Epithelial cell of esophagus (primary cell): ENCODE measurements at regions not wholly inside any gene's neighbourhood (a gene's known extent, or its start where the extent isn't known, plus 50 kb on each side); places are given as distances from the start of the nearest gene placed in this dataset.

Source experiments
- DNase-seq: peaks from one replicate; pipeline ENCODE4 v3.0.0; 2010; ENCODE audit warnings: low read depth
- H3K4me3 ChIP-seq: 2 replicates; pipeline ENCODE4 v1.5.1; 2011; ENCODE audit warnings: mild to moderate bottlenecking, low read length, control low read depth
- TF ChIP-seq, protein P1 (sequence below): IDR thresholded peaks from 2 replicates; pipeline ENCODE4 v1.5.1; 2011; ENCODE audit warnings: low read depth, mild to moderate bottlenecking, low read length, control low read depth, inconsistent platforms; ENCODE audit not compliant: insufficient read depth; ENCODE audit errors: missing control alignments

DNA sequence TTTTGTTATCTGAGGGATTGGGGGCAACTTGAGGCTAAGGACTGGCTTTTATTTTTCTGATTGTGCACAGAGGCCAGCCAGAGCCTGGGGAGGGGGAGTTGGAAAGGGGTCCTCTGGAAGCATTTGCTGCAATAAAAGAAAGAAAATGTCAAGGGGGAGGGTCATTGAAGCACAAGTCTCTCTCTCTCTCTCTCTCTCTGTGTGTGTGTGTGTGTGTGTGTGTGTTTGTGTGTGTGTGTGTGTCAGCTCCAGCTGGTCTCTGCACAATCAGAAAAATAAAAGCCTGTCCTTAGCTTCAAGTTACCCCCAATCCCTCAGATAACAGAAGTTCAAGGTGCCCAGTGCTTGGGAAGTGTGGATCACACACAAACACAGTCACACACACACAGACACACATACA lies 52.1 kb upstream of the CCDC174 start:
- H3K4me3 ChIP-seq, result no peak overlapping the region
- no peak for DNase-seq
- TF ChIP-seq, protein P1, sequence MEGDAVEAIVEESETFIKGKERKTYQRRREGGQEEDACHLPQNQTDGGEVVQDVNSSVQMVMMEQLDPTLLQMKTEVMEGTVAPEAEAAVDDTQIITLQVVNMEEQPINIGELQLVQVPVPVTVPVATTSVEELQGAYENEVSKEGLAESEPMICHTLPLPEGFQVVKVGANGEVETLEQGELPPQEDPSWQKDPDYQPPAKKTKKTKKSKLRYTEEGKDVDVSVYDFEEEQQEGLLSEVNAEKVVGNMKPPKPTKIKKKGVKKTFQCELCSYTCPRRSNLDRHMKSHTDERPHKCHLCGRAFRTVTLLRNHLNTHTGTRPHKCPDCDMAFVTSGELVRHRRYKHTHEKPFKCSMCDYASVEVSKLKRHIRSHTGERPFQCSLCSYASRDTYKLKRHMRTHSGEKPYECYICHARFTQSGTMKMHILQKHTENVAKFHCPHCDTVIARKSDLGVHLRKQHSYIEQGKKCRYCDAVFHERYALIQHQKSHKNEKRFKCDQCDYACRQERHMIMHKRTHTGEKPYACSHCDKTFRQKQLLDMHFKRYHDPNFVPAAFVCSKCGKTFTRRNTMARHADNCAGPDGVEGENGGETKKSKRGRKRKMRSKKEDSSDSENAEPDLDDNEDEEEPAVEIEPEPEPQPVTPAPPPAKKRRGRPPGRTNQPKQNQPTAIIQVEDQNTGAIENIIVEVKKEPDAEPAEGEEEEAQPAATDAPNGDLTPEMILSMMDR, result no peak

DNA sequence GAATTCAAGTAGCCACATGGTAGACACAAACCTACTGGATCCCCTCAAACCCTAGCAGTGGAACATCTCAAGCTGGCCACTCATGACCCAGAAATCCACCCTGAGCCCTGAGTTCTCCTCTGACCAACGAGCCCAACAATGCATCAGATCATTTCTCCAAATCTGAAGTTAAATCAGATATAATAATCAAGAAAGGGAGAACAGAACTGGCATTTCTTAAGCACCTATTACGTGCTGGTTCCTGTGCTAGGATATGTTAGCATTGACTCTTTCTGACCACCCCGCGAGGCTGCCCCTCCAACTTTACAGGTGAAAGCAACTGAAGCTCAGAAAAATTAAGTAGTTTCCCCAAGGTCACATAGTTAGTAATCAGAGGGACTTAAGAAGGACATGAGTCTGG lies 51.5 kb upstream of the CCDC174 start:
- no peak for DNase-seq
- no peak overlapping the region for H3K4me3 ChIP-seq
- TF ChIP-seq, protein P1, result no peak

DNA sequence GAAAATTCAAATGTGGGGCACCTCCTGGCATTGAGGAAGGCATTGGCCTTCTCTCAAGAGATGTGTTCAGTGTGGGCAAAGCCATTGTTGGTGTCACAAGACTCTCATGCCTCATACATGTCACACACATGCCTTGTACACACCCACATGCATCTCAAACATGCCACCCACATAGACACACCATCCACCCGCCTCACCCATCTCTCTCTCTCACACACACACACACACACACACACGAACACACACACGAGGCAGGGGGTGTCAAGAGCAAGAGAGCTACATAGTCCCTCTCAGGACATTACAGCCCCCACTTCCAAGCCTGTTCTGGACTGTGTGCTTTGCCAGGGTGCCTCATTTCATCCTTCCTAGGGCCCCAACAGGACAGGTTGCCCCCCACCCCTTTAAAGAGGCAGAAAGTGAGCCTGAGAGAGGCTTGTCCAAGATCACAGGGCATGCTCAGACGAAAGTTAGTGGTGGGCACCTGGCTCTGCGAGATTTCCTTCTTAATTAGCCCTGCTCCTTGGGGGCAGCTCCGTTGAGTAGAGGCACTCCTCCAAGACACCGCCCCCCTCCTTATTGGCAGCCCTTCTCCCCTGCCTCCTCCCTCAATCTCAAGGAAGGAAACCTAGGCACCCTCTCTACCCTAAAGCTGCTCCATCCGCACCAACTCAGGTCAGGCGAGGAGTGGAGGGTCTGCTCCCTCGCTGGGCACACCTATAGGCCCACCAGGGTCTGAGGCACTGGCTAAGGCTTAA lies 50.5 kb upstream of the CCDC174 start:
- no peak overlapping the region for H3K4me3 ChIP-seq
- TF ChIP-seq, protein P1, result no peak
- DNase-seq, result no peak

DNA sequence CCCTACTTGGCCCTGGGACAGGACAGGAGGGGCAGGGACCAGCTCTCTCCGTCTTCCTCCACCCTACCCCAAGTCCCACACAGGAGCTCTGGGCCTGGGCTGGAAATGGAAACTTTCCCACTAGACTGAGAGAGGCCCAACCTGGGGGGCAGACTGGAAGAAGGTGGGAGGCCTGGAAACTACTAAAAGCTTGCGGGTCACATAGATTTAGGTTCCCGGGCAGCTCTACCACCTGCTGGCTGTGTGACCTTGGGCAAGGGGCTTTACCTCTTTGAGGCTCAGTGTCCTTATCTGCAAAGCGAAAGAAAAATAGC lies 49.9 kb upstream of the CCDC174 start:
- TF ChIP-seq, protein P1, result no peak
- no peak for DNase-seq
- H3K4me3 ChIP-seq, result no peak overlapping the region
